Calu3 (cell line): ENCODE measurements at regions not wholly inside any gene's neighbourhood (a gene's known extent, or its start where the extent isn't known, plus 50 kb on each side); places are given as distances from the start of the nearest gene placed in this dataset.

Experiments
- BruUV-seq: library from RNA; stranded (reverse); fragments of 400-500 nt; replicated peaks from 2 replicates; lab custom pipeline; 2021; lab: Mats Ljungman, UMichigan
- CTCF ChIA-PET: fragments of 300-600 bp; sonication (Branson Sonifier 250); formaldehyde crosslinking; loops from one replicate; lab custom pipeline; 2022; ENCODE audit warnings: antibody characterized with exemption; lab: Charles Lee
- DNase-seq: peaks from one replicate; pipeline ENCODE4 v3.0.0; 2022
- H3K27ac Mint-ChIP-seq: one replicate; pipeline ENCODE4 v1.8.0; 2022; ENCODE audit warnings: mixed read lengths; ENCODE audit not compliant: unreplicated experiment
- H3K27me3 Mint-ChIP-seq: one replicate; pipeline ENCODE4 v1.8.0; 2022; ENCODE audit warnings: mixed read lengths; ENCODE audit not compliant: unreplicated experiment
- H3K36me3 Mint-ChIP-seq: one replicate; pipeline ENCODE4 v1.8.0; 2022; ENCODE audit warnings: mild to moderate bottlenecking, moderate library complexity, mixed read lengths; ENCODE audit not compliant: insufficient read depth, unreplicated experiment
- H3K4me1 Mint-ChIP-seq: one replicate; pipeline ENCODE4 v1.8.0; 2022; ENCODE audit warnings: mild to moderate bottlenecking, low read depth, mixed read lengths; ENCODE audit not compliant: unreplicated experiment
- H3K4me3 Mint-ChIP-seq: one replicate; pipeline ENCODE4 v1.8.0; 2022; ENCODE audit warnings: mild to moderate bottlenecking, low read depth, moderate library complexity, mixed read lengths; ENCODE audit not compliant: unreplicated experiment
- H3K9me3 Mint-ChIP-seq: one replicate; pipeline ENCODE4 v1.8.0; 2022; ENCODE audit warnings: low read depth, mixed read lengths; ENCODE audit not compliant: unreplicated experiment
- intact Hi-C: fragments of 100-400 bp; cut with micrococcal nuclease; formaldehyde crosslinking; loops from one replicate; pipeline ENCODE4 v1.10.0; 2022; ENCODE audit not compliant: unreplicated experiment
- TF ChIP-seq, protein P1 (sequence below): fragments of 200-600 bp; IDR thresholded peaks from one replicate; pipeline ENCODE4 v1.8.0; 2022; ENCODE audit warnings: antibody characterized with exemption; ENCODE audit not compliant: unreplicated experiment

DNA sequence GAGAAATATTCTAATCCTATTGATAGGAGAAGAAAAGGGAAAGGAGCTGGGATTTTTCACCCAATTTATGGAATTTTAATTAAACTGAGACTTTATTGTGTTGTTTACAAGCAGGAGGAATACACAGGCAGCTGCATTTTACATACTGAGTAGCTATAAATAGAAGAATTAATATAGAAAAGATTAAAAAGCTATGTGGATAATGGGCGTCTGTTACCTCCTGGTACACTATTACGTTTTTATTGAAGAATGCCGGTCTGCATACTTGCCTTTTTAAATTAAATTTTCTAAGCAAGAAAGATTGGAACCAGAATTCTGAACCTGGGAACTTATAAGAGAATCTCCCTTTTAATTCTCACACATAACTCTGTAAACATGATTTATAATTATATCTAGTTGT is 52.1 kb upstream of the CACHD1 start:
- Mint-ChIP-seq H3K27me3 (no peaks in the 10 kb centered on the region), H3K4me3 (no peak overlapping the region), H3K9me3 (no peaks in the 10 kb centered on the region), H3K36me3 (no peaks in the 10 kb centered on the region), H3K4me1 (peaks cover 7% of the 10 kb centered on the region), H3K27ac (no peak overlapping the region)
- BruUV-seq: no TSS peak
- CTCF ChIA-PET: no interaction called here
- intact Hi-C loops: no loop called here
- no peak for DNase-seq
- TF ChIP-seq, protein P1, sequence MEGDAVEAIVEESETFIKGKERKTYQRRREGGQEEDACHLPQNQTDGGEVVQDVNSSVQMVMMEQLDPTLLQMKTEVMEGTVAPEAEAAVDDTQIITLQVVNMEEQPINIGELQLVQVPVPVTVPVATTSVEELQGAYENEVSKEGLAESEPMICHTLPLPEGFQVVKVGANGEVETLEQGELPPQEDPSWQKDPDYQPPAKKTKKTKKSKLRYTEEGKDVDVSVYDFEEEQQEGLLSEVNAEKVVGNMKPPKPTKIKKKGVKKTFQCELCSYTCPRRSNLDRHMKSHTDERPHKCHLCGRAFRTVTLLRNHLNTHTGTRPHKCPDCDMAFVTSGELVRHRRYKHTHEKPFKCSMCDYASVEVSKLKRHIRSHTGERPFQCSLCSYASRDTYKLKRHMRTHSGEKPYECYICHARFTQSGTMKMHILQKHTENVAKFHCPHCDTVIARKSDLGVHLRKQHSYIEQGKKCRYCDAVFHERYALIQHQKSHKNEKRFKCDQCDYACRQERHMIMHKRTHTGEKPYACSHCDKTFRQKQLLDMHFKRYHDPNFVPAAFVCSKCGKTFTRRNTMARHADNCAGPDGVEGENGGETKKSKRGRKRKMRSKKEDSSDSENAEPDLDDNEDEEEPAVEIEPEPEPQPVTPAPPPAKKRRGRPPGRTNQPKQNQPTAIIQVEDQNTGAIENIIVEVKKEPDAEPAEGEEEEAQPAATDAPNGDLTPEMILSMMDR: no peak
